Right ventricle myocardium superior (tissue), 1 donor: ENCODE measurements at regions not wholly inside any gene's neighbourhood (a gene's known extent, or its start where the extent isn't known, plus 50 kb on each side); places are given as distances from the start of the nearest gene placed in this dataset.
A peak's percentile ranks its signal among the peaks of the same experiment; 100 is the strongest.

Source experiments
- ATAC-seq: fragments of 200-7000 bp; cut with Tn5 transposase; one replicate; pipeline ENCODE4 v1.9.1; 2020; ENCODE audit warnings: mild to moderate bottlenecking; ENCODE audit not compliant: poor library complexity
- DNase-seq: peaks from one replicate; pipeline ENCODE4 v3.0.0-alpha.2; 2020
- intact Hi-C: fragments of 100-400 bp; cut with DNase I; formaldehyde crosslinking; loops from one replicate; pipeline ENCODE4 v1.11.2; 2022
- donor health status: DM: no; HTN: yes; CAD: no; lungs with severe emphysema.

DNA sequence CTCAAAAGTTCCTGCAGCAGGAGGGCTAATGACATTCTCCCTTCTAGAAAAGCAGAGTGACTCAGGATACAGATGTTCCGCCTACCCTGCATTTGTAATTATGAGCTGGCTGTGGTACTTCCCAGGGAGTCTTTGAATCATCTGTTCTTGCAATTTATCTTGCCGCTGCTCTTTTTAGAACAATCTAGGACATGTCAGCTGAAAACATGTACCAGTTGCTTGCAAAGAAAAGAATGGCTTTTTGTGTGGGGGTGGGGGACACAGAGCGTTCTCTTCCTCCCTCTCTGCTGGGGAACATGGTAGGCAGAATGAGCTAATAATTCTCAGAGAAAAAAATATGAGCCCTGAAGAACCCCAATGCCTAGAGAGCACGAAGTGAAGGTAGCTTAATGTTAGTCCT lies 51.7 kb upstream of the TUT7 start:
- ATAC-seq (peak; percentile 46), DNase-seq (no peak)
- intact Hi-C loops = no loop called here

- no peak for DNase-seq
- no peak for ATAC-seq
- intact Hi-C loops = no loop called here
Measured at GRCh38 chr9:86405086-86405491, 50.9 kb upstream of the TUT7 start.
